GM18520 (cell line): ENCODE measurements at regions not wholly inside any gene's neighbourhood (a gene's known extent, or its start where the extent isn't known, plus 50 kb on each side); places are given as distances from the start of the nearest gene placed in this dataset.
"Not testable (repeated sequence)": the region's sequence is repeated elsewhere in the genome, so short reads cannot be mapped to it uniquely, and the experiment has no call there.

Experiments
- ATAC-seq: cut with Tn5 transposase; IDR thresholded peaks from one replicate; pipeline ENCODE4 v1.9.1; 2021; ENCODE audit not compliant: unreplicated experiment

DNA sequence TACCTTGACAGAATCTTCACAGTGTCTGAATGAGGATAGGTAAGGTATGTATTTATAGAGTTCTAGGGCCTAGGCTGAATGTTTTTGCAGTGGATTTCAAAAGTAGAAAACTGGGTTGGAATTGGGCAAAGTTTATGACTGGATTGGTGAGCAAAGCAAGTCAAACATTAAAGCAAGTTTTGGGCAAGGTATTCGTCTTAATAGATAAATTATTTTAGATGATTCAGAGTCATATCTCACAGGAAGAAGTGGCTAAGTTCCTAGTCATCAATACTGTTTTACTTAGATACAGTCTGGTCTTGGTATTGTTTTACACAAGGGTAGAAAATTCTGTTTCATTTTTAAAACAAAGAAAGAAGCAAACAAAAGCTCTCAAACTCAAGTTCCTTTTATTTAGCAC, 284.1 kb upstream of the EPHA7 start:
- ATAC-seq = no peak

DNA sequence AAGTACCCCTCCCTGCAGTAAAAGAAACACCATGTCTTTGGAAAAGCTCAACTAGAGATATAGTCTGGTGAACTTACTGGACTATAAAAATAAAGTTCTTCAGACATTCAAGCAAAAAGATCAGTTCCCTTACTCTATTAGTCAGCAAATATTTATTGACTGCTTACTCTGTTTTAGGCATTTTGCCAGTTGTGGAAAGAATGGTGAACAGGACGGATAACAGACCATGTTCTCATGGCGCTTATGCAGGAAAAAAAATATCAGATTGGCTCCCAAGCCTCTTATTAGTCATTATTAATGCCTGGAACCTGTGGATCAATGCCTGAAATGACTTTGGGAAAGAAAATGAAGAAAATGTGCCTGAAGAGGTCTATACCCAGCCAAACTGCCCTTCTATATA, 282.2 kb upstream of the EPHA7 start:
- no peak for ATAC-seq

DNA sequence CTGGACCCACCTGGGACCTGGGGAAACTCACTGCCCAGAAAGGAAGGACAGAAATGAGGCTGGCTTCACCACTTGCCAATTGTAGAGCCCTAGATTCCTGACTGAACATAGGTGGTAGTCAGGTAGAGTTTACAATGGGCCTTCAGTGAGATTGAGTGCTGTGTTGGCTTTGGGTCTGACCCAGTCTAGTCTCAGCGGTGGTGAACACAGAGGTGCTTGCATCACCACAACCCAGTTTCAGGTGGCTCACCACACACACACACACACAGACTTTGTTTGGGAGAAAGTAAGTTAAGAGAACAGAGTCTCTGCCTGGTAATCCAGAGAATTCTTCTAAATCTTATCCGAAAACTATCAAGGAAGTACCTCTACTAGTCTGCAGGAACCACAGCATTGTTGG, 266.1 kb upstream of the EPHA7 start:
- no peak for ATAC-seq

DNA sequence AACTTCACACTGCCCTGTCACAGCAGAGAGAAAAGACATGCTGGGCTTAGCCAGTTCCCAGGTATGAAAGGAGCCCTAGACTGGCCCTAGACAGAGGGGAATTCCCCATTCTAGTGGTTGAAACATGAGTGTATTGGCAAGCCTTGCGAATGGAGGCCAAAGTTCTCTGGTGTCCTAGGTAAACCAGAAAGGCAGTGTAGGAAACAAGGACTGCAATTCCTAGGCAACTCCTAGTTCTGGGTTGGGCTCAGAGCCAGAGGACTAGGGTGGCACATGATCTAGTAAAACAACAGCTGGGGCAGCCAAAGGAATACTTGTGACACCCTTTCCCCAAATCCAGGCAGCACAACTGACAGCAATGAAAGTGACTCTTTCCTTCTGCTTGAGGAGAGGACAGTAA, 265.0 kb upstream of the EPHA7 start:
- no peak for ATAC-seq

DNA sequence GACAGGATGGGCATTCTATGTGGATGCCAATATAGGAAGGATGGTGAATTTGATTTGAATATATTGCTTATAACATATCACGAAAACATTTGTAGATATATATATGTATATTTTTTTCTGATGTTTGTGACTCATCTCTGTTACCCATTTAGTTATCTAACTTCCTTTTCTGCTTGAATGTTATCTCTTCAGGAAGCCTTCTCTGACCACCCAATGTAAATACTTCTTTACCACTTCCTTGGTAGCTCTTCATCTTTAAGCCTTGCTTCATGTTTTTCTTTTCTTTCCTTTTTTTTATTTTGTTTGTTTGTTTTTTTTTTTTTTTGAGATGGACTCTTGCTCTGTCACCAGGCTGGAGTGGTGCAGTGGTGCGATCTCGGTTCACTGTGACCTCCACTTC, 260.5 kb upstream of the EPHA7 start:
- no peak for ATAC-seq

DNA sequence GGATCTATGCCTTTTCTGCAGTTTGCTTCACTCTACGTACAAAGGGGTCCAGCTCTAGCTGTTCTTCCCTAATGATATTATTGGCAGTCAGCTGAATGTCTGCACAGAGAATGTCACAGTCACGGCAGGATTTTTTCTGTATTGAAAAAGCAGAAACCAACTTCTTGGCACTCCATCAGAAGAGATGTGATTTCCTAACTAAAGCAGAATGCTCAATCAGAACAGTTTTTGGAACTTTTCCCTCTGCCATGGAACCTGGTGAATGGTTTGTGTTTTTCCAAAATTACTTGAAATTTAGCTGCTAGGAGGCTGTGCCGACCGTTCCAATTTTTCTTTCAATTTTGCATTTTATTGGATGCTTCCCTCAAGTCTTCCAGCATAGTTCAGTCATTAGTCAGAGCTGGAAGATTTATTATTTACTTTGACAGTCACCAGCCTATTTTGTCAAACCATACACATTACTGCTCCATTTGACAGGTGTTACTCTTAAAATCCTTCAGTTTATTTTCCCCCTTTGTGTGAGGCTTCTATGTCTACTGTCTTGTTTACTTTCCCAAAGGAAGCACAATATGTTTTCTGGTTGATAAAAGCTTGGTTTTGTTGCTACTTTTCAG, 259.6 kb upstream of the EPHA7 start:
- no peak for ATAC-seq

DNA sequence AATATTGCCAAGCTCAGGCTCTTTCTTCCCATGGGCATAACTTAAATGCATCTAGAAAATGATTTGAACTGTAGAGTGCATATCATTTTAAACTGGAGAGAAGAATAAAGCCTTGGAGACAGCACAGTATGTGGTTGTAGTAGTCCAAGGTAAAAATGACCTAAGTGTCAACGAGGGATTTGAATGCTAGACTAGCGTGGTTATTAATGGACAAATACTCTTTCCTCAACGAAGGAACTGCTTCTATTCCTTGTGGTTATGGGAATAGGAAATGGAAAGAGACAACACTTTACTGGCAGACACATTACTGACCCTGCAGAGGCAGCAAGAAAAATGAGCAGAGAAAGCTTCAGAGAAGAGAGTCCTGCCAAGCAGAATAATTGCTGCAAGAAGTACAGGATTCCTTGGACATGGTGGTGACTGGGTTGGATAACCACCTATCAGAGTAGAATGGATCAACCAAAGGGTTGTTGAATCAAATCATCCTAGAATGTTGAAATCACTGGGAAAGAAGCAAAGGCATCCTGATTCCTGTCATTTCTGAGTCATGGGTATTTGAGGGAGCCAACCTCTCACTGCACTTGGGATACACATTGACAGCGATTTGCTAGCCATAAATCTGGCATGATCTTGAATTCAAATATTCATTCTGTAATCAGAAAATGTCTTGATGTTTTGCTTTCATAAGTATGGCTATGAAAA, 258.1 kb upstream of the EPHA7 start:
- ATAC-seq = no peak

DNA sequence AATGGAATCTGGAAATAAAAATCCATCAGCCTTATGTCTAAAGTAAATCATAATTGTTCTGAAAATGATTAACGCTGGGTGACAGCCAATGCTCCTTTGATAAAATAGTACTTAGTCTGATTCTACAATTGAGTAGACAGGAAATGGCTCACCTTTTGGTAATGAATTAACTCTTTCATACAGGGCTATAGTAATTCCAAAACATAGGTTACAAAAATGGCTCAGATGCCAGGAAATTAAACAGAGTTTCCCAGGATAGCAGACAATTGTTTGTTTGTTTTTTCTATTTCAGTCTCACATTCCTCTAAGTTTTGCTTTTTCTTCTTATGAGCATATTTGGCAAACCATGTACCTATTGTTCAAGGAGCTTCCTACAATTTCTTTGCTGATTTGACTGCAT, 257.2 kb upstream of the EPHA7 start:
- no peak for ATAC-seq

DNA sequence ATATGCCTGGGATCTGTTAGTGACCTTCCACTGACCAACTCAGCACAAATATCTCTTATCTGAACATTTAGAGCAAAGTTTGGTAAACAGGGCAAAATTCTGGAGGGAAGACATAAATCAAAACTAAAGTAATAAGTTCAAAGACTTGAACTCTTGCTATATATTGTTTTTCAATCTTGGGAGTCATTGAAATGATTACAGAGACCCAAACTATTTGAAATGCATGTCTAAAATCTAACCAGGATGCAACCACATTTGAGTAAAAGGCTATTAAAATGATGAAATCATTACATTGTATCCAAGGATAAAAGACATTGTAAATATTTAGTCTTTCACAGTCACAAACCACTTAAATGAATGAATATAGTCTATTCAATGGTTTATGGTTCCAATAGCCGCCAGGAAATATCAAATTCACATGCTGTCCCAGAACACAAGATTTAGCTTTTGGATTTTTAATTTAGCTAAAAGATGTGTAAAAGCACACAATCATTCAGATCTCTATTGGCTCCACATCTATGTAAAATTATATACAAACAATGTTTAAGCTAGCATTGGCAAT, 256.6 kb upstream of the EPHA7 start:
- no peak for ATAC-seq

DNA sequence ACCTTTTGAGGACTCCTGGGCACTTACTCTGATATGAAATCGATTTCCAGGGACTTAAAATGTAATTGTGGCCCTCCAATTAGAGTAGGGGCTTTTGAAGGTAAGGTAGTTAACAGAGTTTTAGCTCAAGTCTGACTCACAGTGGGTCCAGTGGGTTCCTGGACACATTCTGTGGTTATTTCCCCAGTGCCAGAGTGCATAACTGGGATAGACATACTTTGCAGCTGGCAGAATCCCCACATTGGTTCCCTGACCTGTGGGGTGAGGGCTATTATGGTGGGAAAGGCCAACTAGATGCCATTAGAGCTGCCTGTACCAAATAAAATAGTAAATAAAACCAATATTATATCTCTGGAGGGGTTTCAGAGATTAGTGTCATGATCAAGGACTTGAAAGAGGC, 243.8 kb upstream of the EPHA7 start:
- ATAC-seq = no peak

DNA sequence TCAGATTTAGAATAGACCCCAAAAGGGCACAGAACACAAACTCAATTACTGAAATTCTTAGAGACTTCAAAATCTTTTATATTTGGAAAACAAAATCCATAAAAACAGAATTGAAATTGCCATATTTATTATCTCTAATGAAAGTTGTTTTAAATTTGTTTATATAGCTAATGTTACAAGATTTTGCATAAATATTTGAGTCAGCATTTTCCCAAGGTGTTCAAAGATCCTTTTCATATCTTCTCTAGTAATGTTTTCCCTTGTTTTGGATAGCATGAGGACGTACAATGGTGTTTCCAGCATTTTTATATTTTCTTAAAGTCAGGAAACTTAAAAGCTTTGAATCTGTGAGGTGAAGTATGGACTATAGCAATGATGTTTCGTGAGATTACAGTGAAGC, 235.2 kb upstream of the EPHA7 start:
- ATAC-seq = no peak

DNA sequence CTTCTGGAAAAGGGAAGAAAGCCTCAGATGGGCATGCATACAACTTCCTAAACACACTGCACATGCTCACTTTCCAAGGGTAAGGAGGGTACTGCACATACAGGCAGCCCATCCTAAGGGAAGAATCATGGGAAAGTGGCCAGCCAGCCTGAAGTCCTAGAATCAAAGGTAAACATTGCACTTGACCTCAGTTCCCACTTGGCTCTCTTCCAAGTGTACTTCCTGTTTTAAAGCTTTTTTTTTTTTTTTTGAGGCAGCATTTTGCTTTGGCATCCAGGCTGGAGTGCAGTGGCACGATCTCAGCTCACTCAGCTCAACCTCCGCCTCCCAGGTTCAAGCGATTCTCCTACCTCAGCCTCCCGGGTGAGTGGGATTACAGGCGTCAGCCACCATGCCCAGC, 225.3 kb upstream of the EPHA7 start:
- no peak for ATAC-seq

DNA sequence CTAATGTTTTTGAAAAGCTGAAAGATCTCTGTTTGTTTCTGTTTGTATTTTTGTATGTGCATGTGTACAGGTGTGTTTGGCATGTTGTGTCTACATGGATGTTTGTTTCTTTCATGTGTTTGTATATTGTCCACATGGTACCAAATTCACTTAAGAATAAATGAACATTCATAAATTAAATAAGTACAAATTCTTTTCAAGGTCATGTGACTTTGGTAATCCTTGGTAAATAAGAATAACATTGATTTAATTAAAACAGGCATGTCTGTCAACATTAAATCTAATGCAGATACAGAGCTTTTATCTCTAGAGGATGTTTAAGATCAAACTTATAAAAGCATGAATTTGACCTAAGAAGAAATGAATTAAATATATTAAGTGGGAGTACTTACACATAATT, 219.8 kb upstream of the EPHA7 start:
- ATAC-seq = no peak

DNA sequence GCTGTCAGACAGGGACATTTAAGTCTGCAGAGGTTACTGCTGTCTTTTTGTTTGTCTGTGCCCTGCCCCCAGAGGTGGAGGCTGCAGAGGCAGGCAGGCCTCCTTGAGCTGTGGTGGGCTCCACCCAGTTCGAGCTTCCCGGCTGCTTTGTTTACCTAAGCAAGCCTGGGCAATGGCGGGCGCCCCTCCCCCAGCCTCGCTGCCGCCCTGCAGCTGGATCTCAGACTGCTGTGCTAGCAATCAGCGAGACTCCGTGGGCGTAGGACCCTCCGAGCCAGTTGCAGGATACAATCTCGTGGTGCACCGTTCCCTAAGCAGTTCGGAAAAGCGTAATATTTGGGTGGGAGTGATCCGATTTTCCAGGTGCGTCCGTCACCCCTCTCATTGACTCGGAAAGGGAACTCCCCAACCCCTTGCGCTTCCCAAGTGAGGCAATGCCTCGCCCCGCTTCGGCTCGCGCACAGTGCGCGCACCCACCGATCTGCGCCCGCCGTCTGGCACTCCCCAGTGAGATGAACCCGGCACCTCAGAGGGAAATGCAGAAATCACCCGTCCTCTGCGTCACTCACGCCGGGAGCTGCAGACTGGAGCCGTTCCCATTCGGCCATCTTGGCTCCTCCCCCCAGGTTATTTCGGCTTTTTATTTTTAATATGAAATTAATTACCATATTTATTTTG, 217.8 kb upstream of the EPHA7 start:
- ATAC-seq = not testable (repeated sequence)

DNA sequence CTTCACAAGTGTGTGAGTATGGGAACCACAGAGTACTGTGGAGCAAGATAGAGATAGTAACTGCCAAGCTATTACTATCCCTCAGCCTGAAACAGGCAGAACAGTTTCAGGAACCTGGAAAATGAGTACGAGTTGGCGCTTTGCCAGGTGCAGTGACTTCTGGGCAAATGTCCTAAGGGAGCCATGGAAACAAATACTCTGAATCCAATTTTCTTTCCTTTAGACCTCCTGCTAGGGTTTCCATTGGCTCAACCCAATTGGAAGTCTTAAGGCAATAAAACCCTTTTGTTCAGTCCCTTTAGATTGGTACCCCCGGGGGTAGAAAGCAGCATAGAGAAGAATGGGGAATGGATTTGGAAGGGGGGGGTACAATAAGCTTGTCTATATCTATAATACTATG, 205.0 kb upstream of the EPHA7 start:
- no peak for ATAC-seq

DNA sequence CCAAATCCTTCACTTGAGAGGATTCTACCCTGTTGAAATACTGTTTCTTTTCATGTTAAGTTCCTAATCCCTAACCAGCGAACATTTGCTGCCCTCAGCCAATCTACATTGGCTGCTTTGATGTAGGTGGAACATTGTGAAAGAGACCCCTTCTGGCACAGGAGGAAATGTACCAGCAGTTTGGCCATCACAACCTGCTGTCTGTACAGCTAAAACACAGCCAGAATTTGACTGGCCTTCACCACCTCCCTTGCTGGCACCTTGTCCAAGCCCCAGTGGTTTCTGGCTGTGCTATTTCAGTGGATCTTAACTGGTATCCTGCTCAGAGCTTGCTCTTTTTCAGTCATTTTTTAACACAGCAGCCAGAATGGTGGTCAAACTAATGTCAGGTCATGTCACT, 202.1 kb upstream of the EPHA7 start:
- ATAC-seq = no peak

DNA sequence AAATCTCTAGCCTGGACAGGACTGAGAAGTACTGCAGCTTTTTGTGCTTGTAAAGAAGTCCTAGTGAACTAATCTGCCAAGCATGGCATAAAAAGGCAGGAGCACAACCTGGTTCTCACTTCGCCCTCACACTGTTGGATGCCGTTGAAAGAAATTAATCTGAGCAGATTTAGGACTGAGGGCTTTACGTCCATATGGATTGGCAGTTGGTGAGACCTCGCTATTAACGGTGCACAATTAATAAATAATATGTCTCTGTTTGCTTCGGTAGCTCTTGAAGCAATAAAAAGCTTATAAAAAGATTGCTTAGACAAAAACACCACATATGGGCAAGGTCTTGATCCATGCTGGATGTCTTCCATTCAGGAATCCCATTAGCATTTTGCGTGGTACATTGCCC, 185.6 kb upstream of the EPHA7 start:
- no peak for ATAC-seq

DNA sequence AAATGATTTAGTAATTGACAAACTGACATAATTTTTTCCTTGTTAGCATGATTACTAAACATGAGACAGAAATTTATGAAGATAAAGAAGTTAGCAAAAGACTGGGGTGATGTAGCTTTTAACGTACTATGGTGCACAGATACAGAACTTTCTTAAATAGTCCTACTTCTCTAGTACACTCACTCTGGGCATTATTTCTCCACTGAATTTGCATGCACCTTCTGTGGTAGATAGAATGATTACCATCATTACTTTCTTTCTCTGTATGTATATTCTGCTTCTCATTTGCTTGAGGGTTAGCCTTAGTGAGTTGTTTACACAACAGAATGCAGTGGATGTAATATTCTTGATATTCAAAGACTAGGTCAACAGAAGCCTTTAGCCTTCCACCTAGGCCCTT, 173.1 kb upstream of the EPHA7 start:
- ATAC-seq = no peak

DNA sequence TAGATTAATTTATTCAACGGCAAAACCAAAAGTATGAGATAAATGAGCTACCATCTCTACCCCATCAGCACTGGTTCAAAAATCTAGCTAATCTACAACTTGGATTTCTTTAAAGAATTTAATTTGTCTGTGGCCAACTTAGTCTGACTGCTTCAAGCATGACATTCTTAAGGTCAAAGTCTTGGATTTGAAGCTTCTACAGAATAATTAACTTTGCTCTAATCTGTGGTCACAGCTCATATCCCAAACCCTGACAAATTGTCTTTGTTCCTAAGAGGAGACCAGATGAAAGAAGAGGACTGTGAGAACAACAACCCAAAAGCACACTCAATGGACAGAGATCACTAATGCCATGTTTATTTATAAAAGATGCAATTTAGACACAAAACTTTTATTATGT, 166.9 kb upstream of the EPHA7 start:
- ATAC-seq = no peak

DNA sequence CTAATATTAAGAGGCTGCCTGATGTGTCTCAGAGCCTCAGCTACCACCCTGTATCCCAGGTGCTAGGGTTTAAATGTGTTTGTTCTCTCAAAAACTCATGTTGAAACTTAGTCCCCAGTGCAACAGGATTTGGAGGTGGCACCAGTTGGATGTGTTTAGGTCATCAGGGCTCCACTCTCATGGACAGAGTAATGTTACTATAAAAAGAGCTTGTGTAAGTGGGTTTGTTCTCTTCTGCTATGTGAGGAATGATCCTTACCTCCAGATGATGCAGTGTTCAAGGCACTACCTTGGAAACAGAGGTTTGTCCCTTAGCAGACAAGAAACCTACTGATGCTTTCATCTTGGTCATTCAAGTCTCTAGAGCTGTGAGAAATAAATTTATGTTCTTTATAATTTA, 164.9 kb upstream of the EPHA7 start:
- ATAC-seq = no peak

DNA sequence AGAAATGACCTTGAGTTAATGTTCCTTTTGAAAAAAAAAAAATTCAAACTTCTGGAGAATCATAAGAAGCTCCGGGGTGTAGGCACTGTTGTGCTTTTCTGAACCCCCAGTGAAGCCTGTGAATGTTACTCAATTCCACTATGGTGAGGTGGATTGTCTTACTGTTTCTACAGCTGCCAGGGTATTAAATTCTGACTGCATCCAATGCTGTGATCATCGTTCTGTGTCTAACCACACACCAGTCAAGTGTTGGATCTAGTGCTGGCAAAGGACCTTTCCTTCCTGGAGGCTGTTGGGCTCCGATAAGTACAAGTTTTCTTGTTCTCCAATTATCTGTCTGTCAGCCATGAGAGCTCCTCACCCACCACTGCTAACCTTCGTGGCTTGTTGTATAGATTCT, 162.0 kb upstream of the EPHA7 start:
- no peak for ATAC-seq

DNA sequence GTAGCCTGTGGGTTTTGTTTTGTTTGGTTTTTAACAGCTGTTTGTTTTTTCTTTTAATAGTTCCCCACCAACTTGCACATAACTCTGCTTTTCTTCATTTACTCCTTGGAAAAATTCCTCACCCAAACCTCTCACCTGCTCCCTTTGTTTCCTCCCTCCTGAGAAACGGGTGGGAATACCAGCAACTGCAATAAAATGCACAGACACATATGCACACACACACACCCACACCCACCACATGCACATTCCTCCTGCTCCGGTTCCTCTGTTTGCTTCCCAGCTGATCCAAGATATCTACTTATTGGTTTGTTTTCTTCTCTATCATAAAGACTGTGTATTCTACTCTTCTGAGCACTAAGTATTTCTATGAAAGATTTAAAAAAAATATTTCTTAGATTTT, 161.1 kb upstream of the EPHA7 start:
- ATAC-seq = no peak
